ENCODE measurements at regions not wholly inside any gene's neighbourhood (a gene's known extent, or its start where the extent isn't known, plus 50 kb on each side); places are given as distances from the start of the nearest gene placed in this dataset.
"Not testable (repeated sequence)": the region's sequence is repeated elsewhere in the genome, so short reads cannot be mapped to it uniquely, and the experiment has no call there.

- DNase-seq (ENCODE audit: low spot score) (no peak), ATAC-seq (ENCODE audit: low FRiP score) (no peak)
Observed at GRCh38 chr5:3155046-3155445, 403.6 kb upstream of the IRX2 start.

GRCh38 chr5:3153906-3154305 lies 402.4 kb upstream of the IRX2 start:
- ATAC-seq (ENCODE audit: low FRiP score) (no peak), DNase-seq (ENCODE audit: low spot score) (no peak)
- TF ChIP-seq CTCF (IDR thresholded peaks at IDR 0.05), result no peak

More at GRCh38 chr5:3155046-3155445, 403.6 kb upstream of the IRX2 start:
- TF ChIP-seq CTCF (IDR thresholded peaks at IDR 0.05), result no peak

GRCh38 chr5:3153226-3153858 lies 401.9 kb upstream of the IRX2 start:
- no peak for DNase-seq (ENCODE audit: low spot score)
- no peak for TF ChIP-seq CTCF (IDR thresholded peaks at IDR 0.05)
- ATAC-seq (ENCODE audit: low FRiP score), result no peak

- TF ChIP-seq CTCF (IDR thresholded peaks at IDR 0.05), result no peak
- DNase-seq (ENCODE audit: low spot score) (no peak), ATAC-seq (ENCODE audit: low FRiP score) (no peak)
Observed at GRCh38 chr5:3149899-3150298, 398.4 kb upstream of the IRX2 start.

- not testable (repeated sequence) for DNase-seq (ENCODE audit: low spot score); ATAC-seq (ENCODE audit: low FRiP score)
Observed at GRCh38 chr5:3147405-3147804, 395.9 kb upstream of the IRX2 start.

GRCh38 chr5:3145641-3146040 lies 394.2 kb upstream of the IRX2 start:
- no peak for DNase-seq (ENCODE audit: low spot score)
- no peak for TF ChIP-seq CTCF (IDR thresholded peaks at IDR 0.05)
- no peak for ATAC-seq (ENCODE audit: low FRiP score)

GRCh38 chr5:3143382-3143781 lies 391.9 kb upstream of the IRX2 start:
- ATAC-seq (ENCODE audit: low FRiP score) (no peak), DNase-seq (ENCODE audit: low spot score) (no peak)
- TF ChIP-seq CTCF (IDR thresholded peaks at IDR 0.05), result no peak
